ENCODE measurements at regions not wholly inside any gene's neighbourhood (a gene's known extent, or its start where the extent isn't known, plus 50 kb on each side); places are given as distances from the start of the nearest gene placed in this dataset.
"Not testable (repeated sequence)": the region's sequence is repeated elsewhere in the genome, so short reads cannot be mapped to it uniquely, and the experiment has no call there.

- no peak for DNase-seq
These were observed 696.9 kb upstream of the ANKRD30A start for GRCh38 chr10:36428507-36428906.

GRCh38 chr10:36425131-36425797, 700.1 kb upstream of the ANKRD30A start:
- DNase-seq = no peak

- DNase-seq = no peak
These were observed 700.9 kb upstream of the ANKRD30A start for GRCh38 chr10:36424502-36424901.

- DNase-seq = no peak
These were observed 701.6 kb upstream of the ANKRD30A start for GRCh38 chr10:36423821-36424248.

- DNase-seq = no peak
These were observed 703.4 kb upstream of the ANKRD30A start for GRCh38 chr10:36421992-36422391.

- no peak for DNase-seq
These were observed 708.9 kb upstream of the ANKRD30A start for GRCh38 chr10:36416513-36416912.

GRCh38 chr10:36412942-36413341, 712.5 kb upstream of the ANKRD30A start:
- DNase-seq = no peak

GRCh38 chr10:36400238-36400637, 725.2 kb upstream of the ANKRD30A start:
- DNase-seq = not testable (repeated sequence)

GRCh38 chr10:36393801-36394200, 731.6 kb upstream of the ANKRD30A start:
- no peak for DNase-seq

GRCh38 chr10:36391405-36391804, 734.0 kb upstream of the ANKRD30A start:
- no peak for DNase-seq

GRCh38 chr10:36390221-36390620, 735.2 kb upstream of the ANKRD30A start:
- DNase-seq = no peak

- DNase-seq = no peak
These were observed 737.2 kb upstream of the ANKRD30A start for GRCh38 chr10:36388166-36388565.

GRCh38 chr10:36385693-36386092, 739.7 kb upstream of the ANKRD30A start:
- no peak for DNase-seq

- DNase-seq = no peak
These were observed 741.3 kb upstream of the FZD8 start for GRCh38 chr10:36383349-36383748.

- no peak for DNase-seq
These were observed 739.7 kb upstream of the FZD8 start for GRCh38 chr10:36381748-36382147.

- no peak for DNase-seq
These were observed 738.4 kb upstream of the FZD8 start for GRCh38 chr10:36380538-36380937.

GRCh38 chr10:36375107-36375506, 733.0 kb upstream of the FZD8 start:
- DNase-seq = no peak

- no peak for DNase-seq
These were observed 731.5 kb upstream of the FZD8 start for GRCh38 chr10:36373424-36374096.

- no peak for DNase-seq
These were observed 725.3 kb upstream of the FZD8 start for GRCh38 chr10:36367362-36367761.

GRCh38 chr10:36366843-36367242, 724.7 kb upstream of the FZD8 start:
- DNase-seq = no peak

- no peak for DNase-seq
These were observed 724.0 kb upstream of the FZD8 start for GRCh38 chr10:36366065-36366464.

- no peak for DNase-seq
These were observed 720.2 kb upstream of the FZD8 start for GRCh38 chr10:36362257-36362656.

GRCh38 chr10:36358736-36359135, 716.6 kb upstream of the FZD8 start:
- DNase-seq = peak; percentile 1

- DNase-seq = no peak
These were observed 712.5 kb upstream of the FZD8 start for GRCh38 chr10:36354633-36355032.

- no peak for DNase-seq
These were observed 709.1 kb upstream of the FZD8 start for GRCh38 chr10:36351159-36351558.

All from kidney glomerular epithelial cell (primary cell).